ENCODE measurements at regions not wholly inside any gene's neighbourhood (a gene's known extent, or its start where the extent isn't known, plus 50 kb on each side); places are given as distances from the start of the nearest gene placed in this dataset.

- H3K4me3 ChIP-seq (ENCODE audit: low read length): no peak overlapping the region
- no peaks in the 10 kb centered on the region for H3K27me3 ChIP-seq (replicated peaks; ENCODE audit: insufficient read depth, low read length)
- H3F3A ChIP-seq (ENCODE audit: insufficient read depth, low read length): no peaks in the 10 kb centered on the region
- DNase-seq: no peak
- TF ChIP-seq CTCF (IDR thresholded peaks at IDR 0.05; ENCODE audit: low read length): no peak
- H3K4me2 ChIP-seq (ENCODE audit: low read depth, low read length): no peak overlapping the region
- no peak overlapping the region for H3K27ac ChIP-seq (ENCODE audit: low read length)
- H2AFZ ChIP-seq (ENCODE audit: low read length): no peak overlapping the region
- H3K9me3 ChIP-seq (replicated peaks; ENCODE audit: insufficient read depth, low read length): no peaks in the 10 kb centered on the region
- H3K36me3 ChIP-seq (replicated peaks; ENCODE audit: insufficient read depth, low read length): no peaks in the 10 kb centered on the region
- H3K9ac ChIP-seq (ENCODE audit: low read length): no peak overlapping the region
- no peaks in the 10 kb centered on the region for H3K79me2 ChIP-seq (ENCODE audit: low read length)
- no peaks in the 10 kb centered on the region for H4K20me1 ChIP-seq (ENCODE audit: insufficient read depth, low read length)
- no peaks in the 10 kb centered on the region for H3K4me1 ChIP-seq (ENCODE audit: low read length)
- H3K9me2 ChIP-seq (replicated peaks; ENCODE audit: insufficient read depth, low read length): no peaks in the 10 kb centered on the region
These were observed 210.1 kb upstream of the RND3 start for GRCh38 chr2:150697596-150697995.

DNA sequence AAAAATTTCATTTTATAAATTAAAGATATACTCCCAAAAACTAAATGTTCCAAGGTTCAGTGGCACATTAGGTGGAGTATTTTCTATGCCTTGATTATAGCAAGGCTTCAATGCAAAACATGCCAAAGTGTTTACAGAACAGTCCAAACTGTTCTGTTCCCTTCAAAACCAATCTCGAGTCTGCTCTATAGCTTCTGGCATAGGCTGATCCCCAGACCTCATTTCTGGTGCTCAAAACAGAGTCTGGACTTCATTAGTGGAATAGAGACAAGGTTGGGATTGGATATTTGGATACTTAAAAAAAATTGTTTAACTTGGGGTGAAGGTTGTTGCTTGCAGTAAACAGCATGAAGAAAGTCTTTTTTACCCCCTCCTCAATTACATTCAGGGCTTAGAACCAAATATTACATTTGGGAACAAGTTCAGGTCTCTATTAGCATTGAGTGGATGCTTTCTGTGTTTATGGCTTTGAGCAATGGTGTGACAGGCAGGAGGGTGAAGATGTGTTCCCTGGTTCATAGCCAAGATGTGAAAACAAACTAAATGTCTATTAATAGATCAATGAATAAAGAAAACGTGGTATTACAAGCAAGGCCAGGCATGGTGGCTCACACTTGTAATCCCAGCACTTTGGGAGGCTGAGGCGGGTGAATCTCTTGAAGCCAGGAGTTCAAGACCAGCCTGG is 208.1 kb upstream of the RND3 start:
- DNase-seq: no peak
- H3K79me2 ChIP-seq (ENCODE audit: low read length): no peaks in the 10 kb centered on the region
- no peaks in the 10 kb centered on the region for H3K9me3 ChIP-seq (replicated peaks; ENCODE audit: insufficient read depth, low read length)
- H3F3A ChIP-seq (ENCODE audit: insufficient read depth, low read length): no peaks in the 10 kb centered on the region
- H2AFZ ChIP-seq (ENCODE audit: low read length): no peak overlapping the region
- H3K4me2 ChIP-seq (ENCODE audit: low read depth, low read length): no peak overlapping the region
- H3K27ac ChIP-seq (ENCODE audit: low read length): no peak overlapping the region
- no peaks in the 10 kb centered on the region for H4K20me1 ChIP-seq (ENCODE audit: insufficient read depth, low read length)
- no peak overlapping the region for H3K4me3 ChIP-seq (ENCODE audit: low read length)
- H3K9ac ChIP-seq (ENCODE audit: low read length): no peak overlapping the region
- no peaks in the 10 kb centered on the region for H3K4me1 ChIP-seq (ENCODE audit: low read length)
- H3K9me2 ChIP-seq (replicated peaks; ENCODE audit: insufficient read depth, low read length): no peaks in the 10 kb centered on the region
- no peaks in the 10 kb centered on the region for H3K27me3 ChIP-seq (replicated peaks; ENCODE audit: insufficient read depth, low read length)
- no peaks in the 10 kb centered on the region for H3K36me3 ChIP-seq (replicated peaks; ENCODE audit: insufficient read depth, low read length)
- TF ChIP-seq CTCF (IDR thresholded peaks at IDR 0.05; ENCODE audit: low read length) (no peak), EZH2 (optimal IDR thresholded peaks at IDR 0.05; ENCODE audit: low read depth, low read length) (no peak), EZH2phosphoT487 (IDR thresholded peaks at IDR 0.05; ENCODE audit: low read length) (no peak)

DNA sequence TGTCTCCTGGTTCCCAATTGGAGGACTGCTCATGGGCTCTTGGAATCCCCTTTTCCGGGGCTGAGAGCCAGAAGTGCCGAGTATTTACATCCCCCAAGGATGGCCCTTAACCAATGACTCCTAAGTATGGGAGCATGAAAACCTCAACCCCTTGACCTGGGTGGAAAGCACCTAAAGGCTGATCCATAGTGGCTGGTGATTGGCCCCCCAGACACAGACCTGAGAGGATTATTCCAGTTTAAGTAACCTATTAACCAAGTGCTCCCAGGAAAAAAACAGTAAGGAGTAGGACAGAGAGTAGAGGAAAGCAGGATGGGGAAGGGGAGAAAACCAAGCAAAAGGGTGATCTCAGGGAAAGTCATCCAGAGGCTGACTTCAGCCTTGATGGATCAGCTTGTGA is 206.1 kb upstream of the RND3 start:
- Histone ChIP-seq H3K4me2 (ENCODE audit: low read depth, low read length) (no peak overlapping the region), H3K4me1 (ENCODE audit: low read length) (no peaks in the 10 kb centered on the region)
- TF ChIP-seq EZH2phosphoT487 (IDR thresholded peaks at IDR 0.05; ENCODE audit: low read length): no peak
- TF ChIP-seq EZH2 (optimal IDR thresholded peaks at IDR 0.05; ENCODE audit: low read depth, low read length): no peak
- no peak for TF ChIP-seq CTCF (IDR thresholded peaks at IDR 0.05; ENCODE audit: low read length)

More for the DNA sequence above, 206.1 kb upstream of the RND3 start:
- H2AFZ ChIP-seq (ENCODE audit: low read length): no peak overlapping the region
- no peaks in the 10 kb centered on the region for H3K9me2 ChIP-seq (replicated peaks; ENCODE audit: insufficient read depth, low read length)
- no peaks in the 10 kb centered on the region for H4K20me1 ChIP-seq (ENCODE audit: insufficient read depth, low read length)
- H3K9ac ChIP-seq (ENCODE audit: low read length): no peak overlapping the region
- no peaks in the 10 kb centered on the region for H3K27me3 ChIP-seq (replicated peaks; ENCODE audit: insufficient read depth, low read length)
- no peak overlapping the region for H3K27ac ChIP-seq (ENCODE audit: low read length)
- H3K9me3 ChIP-seq (replicated peaks; ENCODE audit: insufficient read depth, low read length): no peaks in the 10 kb centered on the region
- no peak overlapping the region for H3K4me3 ChIP-seq (ENCODE audit: low read length)
- no peak for DNase-seq
- H3K79me2 ChIP-seq (ENCODE audit: low read length): no peaks in the 10 kb centered on the region
- no peaks in the 10 kb centered on the region for H3K36me3 ChIP-seq (replicated peaks; ENCODE audit: insufficient read depth, low read length)
- H3F3A ChIP-seq (ENCODE audit: insufficient read depth, low read length): no peaks in the 10 kb centered on the region
